ENCODE measurements at regions not wholly inside any gene's neighbourhood (a gene's known extent, or its start where the extent isn't known, plus 50 kb on each side); places are given as distances from the start of the nearest gene placed in this dataset.

DNA sequence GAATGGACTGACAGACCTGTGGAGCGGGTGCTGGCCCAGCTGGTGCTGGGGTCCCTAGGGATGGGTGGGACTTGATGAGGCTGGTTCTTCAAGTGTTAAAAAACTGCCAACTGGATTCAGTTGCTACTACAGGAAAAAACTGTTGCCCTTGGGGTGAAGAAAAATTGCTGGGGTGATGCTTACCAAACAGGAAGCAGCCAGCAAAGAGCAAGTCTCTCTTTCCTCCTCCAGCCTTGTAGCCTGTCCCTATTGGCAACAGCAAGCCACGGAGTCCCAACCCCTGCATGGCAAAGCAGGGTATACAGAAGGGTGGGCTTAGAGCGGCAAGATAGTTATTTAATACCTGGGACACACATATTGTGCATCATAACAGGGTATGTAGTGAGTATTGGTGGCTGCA is 60.1 kb upstream of the ATP8A1 start:
- TF ChIP-seq, protein P1, sequence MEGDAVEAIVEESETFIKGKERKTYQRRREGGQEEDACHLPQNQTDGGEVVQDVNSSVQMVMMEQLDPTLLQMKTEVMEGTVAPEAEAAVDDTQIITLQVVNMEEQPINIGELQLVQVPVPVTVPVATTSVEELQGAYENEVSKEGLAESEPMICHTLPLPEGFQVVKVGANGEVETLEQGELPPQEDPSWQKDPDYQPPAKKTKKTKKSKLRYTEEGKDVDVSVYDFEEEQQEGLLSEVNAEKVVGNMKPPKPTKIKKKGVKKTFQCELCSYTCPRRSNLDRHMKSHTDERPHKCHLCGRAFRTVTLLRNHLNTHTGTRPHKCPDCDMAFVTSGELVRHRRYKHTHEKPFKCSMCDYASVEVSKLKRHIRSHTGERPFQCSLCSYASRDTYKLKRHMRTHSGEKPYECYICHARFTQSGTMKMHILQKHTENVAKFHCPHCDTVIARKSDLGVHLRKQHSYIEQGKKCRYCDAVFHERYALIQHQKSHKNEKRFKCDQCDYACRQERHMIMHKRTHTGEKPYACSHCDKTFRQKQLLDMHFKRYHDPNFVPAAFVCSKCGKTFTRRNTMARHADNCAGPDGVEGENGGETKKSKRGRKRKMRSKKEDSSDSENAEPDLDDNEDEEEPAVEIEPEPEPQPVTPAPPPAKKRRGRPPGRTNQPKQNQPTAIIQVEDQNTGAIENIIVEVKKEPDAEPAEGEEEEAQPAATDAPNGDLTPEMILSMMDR (IDR thresholded peaks at IDR 0.05; ENCODE audit: control extremely low read depth in 1 of 3, insufficient read depth in 1 of 3, low read depth in 1 of 3, low read length in 3 of 3): no peak
- TF ChIP-seq GTF2F1 (IDR thresholded peaks at IDR 0.05; ENCODE audit: borderline replicate concordance, low read depth, low read length) (no peak), POLR2AphosphoS5 (IDR thresholded peaks at IDR 0.05; ENCODE audit: low read depth, low read length) (no peak), TAF7 (optimal IDR thresholded peaks at IDR 0.05; ENCODE audit: borderline replicate concordance, low read depth, low read length) (no peak), EP300 (IDR thresholded peaks at IDR 0.05; ENCODE audit: borderline replicate concordance in 1 of 2, low read depth in 2 of 2, low read length in 2 of 2) (no peak), CBX8 (IDR thresholded peaks at IDR 0.05; ENCODE audit: borderline replicate concordance, low read depth, low read length) (no peak), POLR2A (IDR thresholded peaks at IDR 0.05; ENCODE audit: control extremely low read depth in 1 of 2, low read depth in 2 of 2, low read length in 2 of 2) (no peak), SP1 (IDR thresholded peaks at IDR 0.05; ENCODE audit: low read depth, low read length) (no peak), ZNF274 (IDR thresholded peaks at IDR 0.05; ENCODE audit: borderline replicate concordance, extremely low read depth, low read length) (no peak)
